Activated CD4-positive, alpha-beta memory T cell treated with anti-CD3 and anti-CD28 coated beads for 36 hours (primary cell): ENCODE measurements at regions not wholly inside any gene's neighbourhood (a gene's known extent, or its start where the extent isn't known, plus 50 kb on each side); places are given as distances from the start of the nearest gene placed in this dataset.

Experiments
- CTCF ChIA-PET: fragments of 350-600 bp; sonication (Branson Sonifier 250); formaldehyde crosslinking; loops from one replicate; lab custom pipeline; 2021; ENCODE audit warnings: antibody characterized with exemption, inconsistent platforms; lab: Charles Lee
- POLR2A ChIA-PET: fragments of 350-600 bp; sonication (Branson Sonifier 250); formaldehyde crosslinking; loops from one replicate; lab custom pipeline; 2021; ENCODE audit warnings: antibody characterized with exemption; lab: Charles Lee
- DNase-seq: peaks from one replicate; pipeline ENCODE4 v3.0.0-alpha.2; 2020
- H3K27ac Mint-ChIP-seq: one replicate; pipeline ENCODE4 v1.8.0; 2021; ENCODE audit warnings: mixed read lengths
- H3K27me3 Mint-ChIP-seq: one replicate; pipeline ENCODE4 v1.8.0; 2021; ENCODE audit warnings: mixed read lengths
- H3K36me3 Mint-ChIP-seq: one replicate; pipeline ENCODE4 v1.8.0; 2021; ENCODE audit warnings: mixed read lengths
- H3K4me1 Mint-ChIP-seq: one replicate; pipeline ENCODE4 v1.8.0; 2021; ENCODE audit warnings: low read depth, mixed read lengths
- H3K4me3 Mint-ChIP-seq: one replicate; pipeline ENCODE4 v1.8.0; 2021; ENCODE audit warnings: mild to moderate bottlenecking, mixed read lengths
- H3K9me3 Mint-ChIP-seq: one replicate; pipeline ENCODE4 v1.8.0; 2021; ENCODE audit warnings: mixed read lengths
- intact Hi-C: fragments of 100-400 bp; cut with micrococcal nuclease; formaldehyde crosslinking; loops from one replicate; pipeline ENCODE4 v1.15.1; 2023

DNA sequence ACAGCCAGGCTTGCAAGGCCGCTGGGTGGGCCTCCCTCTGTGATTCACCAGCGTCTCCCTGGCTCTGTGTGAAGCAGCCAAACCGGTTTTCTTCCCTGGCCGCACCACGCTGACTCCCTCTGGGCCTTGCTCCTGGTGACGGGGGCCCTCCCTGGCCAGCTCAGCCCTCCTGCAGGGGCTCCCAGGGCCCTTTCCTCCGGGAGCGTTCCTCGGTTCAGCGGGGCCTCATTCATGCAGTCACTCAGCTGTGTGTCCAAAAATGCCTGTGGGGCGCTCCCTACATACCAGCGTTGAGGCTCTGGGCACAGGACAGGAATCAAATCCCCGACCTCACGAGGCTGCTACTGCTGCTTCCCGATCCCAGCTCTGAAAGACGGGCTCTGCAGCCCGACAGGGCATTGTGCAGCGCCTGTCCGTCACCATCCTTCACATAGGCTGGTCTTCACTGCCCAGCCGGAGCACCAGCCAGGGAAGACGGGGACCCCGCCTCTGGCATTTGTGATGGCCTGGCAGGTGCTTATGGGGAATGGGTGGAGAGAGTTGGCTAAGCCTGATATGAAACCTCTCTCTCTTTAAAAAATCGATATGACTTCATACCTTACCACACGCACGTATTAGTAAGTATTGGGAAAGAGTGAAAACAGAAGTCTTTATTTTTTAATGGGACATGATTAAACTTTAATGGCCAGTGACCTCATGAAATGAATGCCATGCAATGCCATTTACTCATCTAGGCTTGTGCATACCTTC, 110.0 kb upstream of the SHH start:
- no peaks in the 10 kb centered on the region for H3K36me3 Mint-ChIP-seq

DNA sequence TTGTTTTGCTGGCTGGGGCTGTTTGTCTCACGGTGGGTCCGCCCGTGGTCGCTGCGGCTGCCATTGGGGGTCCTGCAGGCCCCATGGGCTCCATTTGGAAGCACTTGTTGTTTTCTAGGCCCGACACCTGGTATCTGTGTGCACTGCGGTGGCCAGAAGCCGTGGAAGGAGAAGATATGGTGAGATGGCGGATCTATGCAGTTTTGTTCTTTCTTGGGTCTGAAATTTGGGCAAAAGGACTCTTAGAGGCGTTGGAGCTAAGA, 109.5 kb upstream of the SHH start:
- H3K4me1 Mint-ChIP-seq: no peaks in the 10 kb centered on the region

More for the DNA sequence above, 110.0 kb upstream of the SHH start:
- Mint-ChIP-seq H3K4me1 (no peaks in the 10 kb centered on the region), H3K4me3 (no peak overlapping the region), H3K27ac (no peak overlapping the region), H3K9me3 (no peaks in the 10 kb centered on the region), H3K27me3 (peaks cover 5% of the 10 kb centered on the region)
- intact Hi-C loops: no loop called here
- ChIA-PET CTCF (no interaction called here), POLR2A (no interaction called here)
- DNase-seq: no peak

GRCh38 chr7:155921086-155921803, 109.0 kb upstream of the SHH start:
- H3K9me3 Mint-ChIP-seq: no peaks in the 10 kb centered on the region
- H3K4me3 Mint-ChIP-seq: no peak overlapping the region

More for the DNA sequence above, 109.5 kb upstream of the SHH start:
- Mint-ChIP-seq H3K27ac (no peak overlapping the region), H3K27me3 (peaks cover 5% of the 10 kb centered on the region), H3K36me3 (no peaks in the 10 kb centered on the region), H3K4me3 (no peak overlapping the region), H3K9me3 (no peaks in the 10 kb centered on the region)
- ChIA-PET POLR2A (no interaction called here), CTCF (no interaction called here)
- DNase-seq: no peak
- intact Hi-C loops: no loop called here

DNA sequence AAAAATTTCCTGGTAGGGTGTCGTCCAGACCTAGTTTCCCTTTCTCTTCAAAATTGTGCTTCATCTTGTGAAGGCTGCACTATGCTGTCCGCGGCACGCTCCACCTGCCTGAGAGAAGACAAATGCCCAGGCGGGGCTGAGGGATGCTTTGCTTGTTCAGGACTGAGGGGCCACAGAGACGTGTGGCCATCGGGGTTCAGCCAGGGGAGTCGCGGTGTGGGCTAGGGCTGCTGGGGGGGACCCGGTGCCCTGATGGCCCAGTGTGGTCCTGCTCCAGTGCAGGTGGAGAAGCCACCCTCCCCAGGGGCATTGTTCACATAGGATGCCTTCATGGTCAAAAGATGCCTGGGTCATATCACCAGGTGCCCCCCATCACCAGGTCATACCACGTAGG, 107.8 kb upstream of the SHH start:
- POLR2A ChIA-PET: no interaction called here
- CTCF ChIA-PET: no interaction called here
- intact Hi-C loops: no loop called here
- H3K4me3 Mint-ChIP-seq: no peak overlapping the region
- H3K9me3 Mint-ChIP-seq: no peaks in the 10 kb centered on the region
- DNase-seq: no peak
- peaks cover 5% of the 10 kb centered on the region for H3K27me3 Mint-ChIP-seq
- no peak overlapping the region for H3K27ac Mint-ChIP-seq
- no peaks in the 10 kb centered on the region for H3K36me3 Mint-ChIP-seq
- H3K4me1 Mint-ChIP-seq: no peaks in the 10 kb centered on the region

More at GRCh38 chr7:155921086-155921803, 109.0 kb upstream of the SHH start:
- intact Hi-C loops: no loop called here
- POLR2A ChIA-PET: no interaction called here
- Mint-ChIP-seq H3K36me3 (no peaks in the 10 kb centered on the region), H3K4me1 (no peaks in the 10 kb centered on the region), H3K27ac (no peak overlapping the region), H3K27me3 (peaks cover 5% of the 10 kb centered on the region)
- DNase-seq: no peak
- CTCF ChIA-PET: no interaction called here

GRCh38 chr7:155919391-155920067, 107.3 kb upstream of the SHH start:
- ChIA-PET CTCF (no interaction called here), POLR2A (no interaction called here)
- DNase-seq: no peak
- intact Hi-C loops: no loop called here
- Mint-ChIP-seq H3K4me1 (no peaks in the 10 kb centered on the region), H3K27ac (no peak overlapping the region), H3K36me3 (no peaks in the 10 kb centered on the region), H3K4me3 (no peak overlapping the region), H3K9me3 (no peaks in the 10 kb centered on the region), H3K27me3 (peaks cover 5% of the 10 kb centered on the region)

DNA sequence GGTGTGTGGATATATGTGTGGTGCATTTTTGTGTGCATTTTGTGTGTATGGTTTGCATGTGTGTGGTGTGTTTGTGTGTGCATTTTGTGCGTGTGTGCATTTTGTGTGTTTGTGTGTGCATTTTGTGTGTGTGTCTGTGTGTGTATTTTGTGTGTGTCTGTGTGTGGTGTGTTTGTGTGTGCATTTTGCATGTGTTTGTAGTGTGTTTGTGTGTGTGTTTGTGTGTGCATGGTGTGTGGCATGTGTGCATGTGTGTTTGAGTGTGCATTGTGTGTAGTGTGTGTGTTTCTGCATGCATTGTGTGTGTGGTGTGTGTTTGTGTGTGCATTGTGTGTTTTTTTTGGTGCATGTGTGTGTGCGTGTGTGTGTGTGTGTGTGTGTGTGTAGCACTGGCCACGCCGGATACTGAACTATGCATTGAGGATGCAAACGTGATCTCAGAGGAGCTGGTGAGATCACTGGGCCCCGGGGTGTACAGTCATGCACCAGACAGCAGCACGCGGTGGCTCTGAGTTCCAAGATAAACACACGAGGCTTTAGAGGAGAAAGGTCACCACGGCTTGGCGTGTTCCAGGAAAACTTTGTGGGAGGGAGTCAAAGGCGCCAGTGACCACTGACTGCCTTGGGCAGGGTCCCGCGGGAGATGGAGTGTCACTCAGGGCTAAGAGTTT, 106.6 kb upstream of the SHH start:
- intact Hi-C loops: no loop called here
- Mint-ChIP-seq H3K4me1 (no peaks in the 10 kb centered on the region), H3K36me3 (no peaks in the 10 kb centered on the region)

GRCh38 chr7:155917836-155918430, 105.7 kb upstream of the SHH start:
- POLR2A ChIA-PET: no interaction called here
- CTCF ChIA-PET: no interaction called here
- Mint-ChIP-seq H3K27ac (no peak overlapping the region), H3K36me3 (no peaks in the 10 kb centered on the region), H3K27me3 (peaks cover 5% of the 10 kb centered on the region), H3K9me3 (no peaks in the 10 kb centered on the region), H3K4me1 (no peaks in the 10 kb centered on the region), H3K4me3 (no peak overlapping the region)
- no peak for DNase-seq
- intact Hi-C loops: no loop called here

More for the DNA sequence above, 106.6 kb upstream of the SHH start:
- Mint-ChIP-seq H3K4me3 (no peak overlapping the region), H3K9me3 (no peaks in the 10 kb centered on the region), H3K27me3 (peaks cover 5% of the 10 kb centered on the region), H3K27ac (no peak overlapping the region)
- POLR2A ChIA-PET: no interaction called here
- no peak for DNase-seq
- CTCF ChIA-PET: no interaction called here

GRCh38 chr7:155916926-155917655, 104.8 kb upstream of the SHH start:
- Mint-ChIP-seq H3K36me3 (no peaks in the 10 kb centered on the region), H3K27me3 (peaks cover 5% of the 10 kb centered on the region), H3K9me3 (peaks cover 3% of the 10 kb centered on the region), H3K4me3 (no peak overlapping the region), H3K4me1 (no peaks in the 10 kb centered on the region), H3K27ac (no peak overlapping the region)
- intact Hi-C loops: no loop called here
- DNase-seq: no peak
- CTCF ChIA-PET: no interaction called here
- POLR2A ChIA-PET: no interaction called here

DNA sequence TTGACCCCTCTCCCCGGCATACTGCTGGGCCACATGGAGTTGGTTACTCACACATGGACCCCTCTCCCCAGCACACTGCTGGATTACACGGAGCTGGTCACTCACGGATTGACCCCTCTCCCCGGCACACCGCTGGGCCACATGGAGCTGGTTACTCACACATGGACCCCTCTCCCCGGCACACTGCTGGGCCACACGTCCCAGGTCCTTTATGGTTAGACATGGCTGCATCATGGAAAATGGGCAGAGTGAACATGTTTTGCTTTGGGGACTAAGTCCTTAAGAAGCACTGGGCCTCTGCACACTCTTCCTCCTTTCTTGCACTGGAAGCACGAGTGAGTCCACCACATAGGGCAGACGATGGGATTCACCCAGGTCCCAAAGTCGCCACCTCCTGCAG, 102.1 kb upstream of the SHH start:
- Mint-ChIP-seq H3K9me3 (peaks cover 24% of the 10 kb centered on the region), H3K4me1 (no peaks in the 10 kb centered on the region), H3K27me3 (peaks cover 5% of the 10 kb centered on the region), H3K4me3 (no peak overlapping the region), H3K36me3 (no peaks in the 10 kb centered on the region), H3K27ac (no peak overlapping the region)
- ChIA-PET POLR2A (no interaction called here), CTCF (no interaction called here)
- intact Hi-C loops: no loop called here
- no peak for DNase-seq

DNA sequence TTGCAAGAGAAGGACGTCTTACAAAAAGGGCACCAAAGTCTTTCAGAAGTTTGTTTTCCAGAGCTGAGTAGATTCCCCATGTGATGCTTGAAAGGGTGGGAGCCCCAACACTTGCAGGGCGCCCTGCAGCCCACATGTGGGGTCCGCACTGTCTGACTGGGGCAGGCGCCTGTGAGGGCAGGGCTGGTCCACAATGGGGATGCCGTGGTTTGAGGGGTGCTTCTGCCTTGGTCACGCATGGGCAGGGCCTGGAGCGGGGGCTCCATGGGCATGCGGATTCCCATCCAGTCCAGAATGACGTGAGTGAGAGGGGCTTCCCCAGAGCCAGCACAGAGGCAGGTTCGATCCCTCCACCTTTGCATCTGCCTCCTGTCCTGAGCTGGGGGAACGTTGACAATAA, 101.5 kb upstream of the SHH start:
- Mint-ChIP-seq H3K4me1 (no peaks in the 10 kb centered on the region), H3K27me3 (peaks cover 5% of the 10 kb centered on the region), H3K36me3 (no peaks in the 10 kb centered on the region), H3K9me3 (peaks cover 24% of the 10 kb centered on the region), H3K27ac (no peak overlapping the region), H3K4me3 (no peak overlapping the region)
- intact Hi-C loops: no loop called here
- ChIA-PET CTCF (no interaction called here), POLR2A (no interaction called here)
- DNase-seq: no peak

DNA sequence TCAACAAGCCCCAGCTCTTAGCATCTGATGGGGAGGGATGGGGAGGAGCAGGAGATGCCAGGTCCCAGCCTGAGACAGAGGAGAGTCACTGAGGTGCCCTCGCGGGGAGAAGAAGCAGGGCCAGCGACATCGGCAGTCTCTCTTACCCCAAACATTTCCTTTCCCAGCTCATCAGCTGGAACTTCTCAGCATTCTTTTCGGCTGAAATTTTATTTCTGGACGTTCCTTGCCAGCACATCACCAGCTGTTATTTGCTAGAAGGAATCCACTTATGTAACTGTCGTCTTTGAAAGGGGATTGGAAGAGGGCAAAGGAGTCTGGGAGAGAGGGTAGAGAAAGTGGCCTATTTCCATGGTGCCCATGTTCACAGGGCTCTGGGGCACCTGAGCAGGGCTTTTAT, 101.0 kb upstream of the SHH start:
- POLR2A ChIA-PET: no interaction called here
- intact Hi-C loops: no loop called here
- Mint-ChIP-seq H3K9me3 (peaks cover 24% of the 10 kb centered on the region), H3K27ac (no peak overlapping the region), H3K4me1 (no peaks in the 10 kb centered on the region), H3K4me3 (no peak overlapping the region), H3K36me3 (no peaks in the 10 kb centered on the region), H3K27me3 (peaks cover under 1% of the 10 kb centered on the region)
- CTCF ChIA-PET: no interaction called here
- DNase-seq: no peak
